AG08395 (cell line): ENCODE measurements at regions not wholly inside any gene's neighbourhood (a gene's known extent, or its start where the extent isn't known, plus 50 kb on each side); places are given as distances from the start of the nearest gene placed in this dataset.

Experiments used
- DNase-seq: peaks from one replicate; pipeline ENCODE4 v3.0.0; 2012; ENCODE audit warnings: mixed read lengths, low spot score

DNA sequence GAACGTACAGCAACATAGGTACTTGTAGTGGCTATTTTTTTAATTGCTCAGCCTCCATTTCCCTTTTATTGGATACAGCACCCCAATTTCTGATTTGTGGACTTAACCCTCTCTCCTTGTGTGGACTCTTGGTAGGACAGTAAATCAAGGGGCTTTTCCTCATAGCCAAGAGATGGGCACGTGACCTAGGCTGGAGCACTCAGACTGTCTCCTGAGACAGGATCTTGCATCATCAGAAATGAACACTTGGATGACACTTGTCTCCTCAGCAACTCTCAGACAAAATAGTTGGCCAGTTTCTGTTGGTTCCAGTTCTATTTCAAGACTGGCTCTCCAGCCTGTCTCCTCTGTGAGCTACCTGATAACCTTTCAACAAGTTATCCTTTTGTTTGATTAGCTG is 112.9 kb upstream of the ZNF678 start:
- DNase-seq = no peak

DNA sequence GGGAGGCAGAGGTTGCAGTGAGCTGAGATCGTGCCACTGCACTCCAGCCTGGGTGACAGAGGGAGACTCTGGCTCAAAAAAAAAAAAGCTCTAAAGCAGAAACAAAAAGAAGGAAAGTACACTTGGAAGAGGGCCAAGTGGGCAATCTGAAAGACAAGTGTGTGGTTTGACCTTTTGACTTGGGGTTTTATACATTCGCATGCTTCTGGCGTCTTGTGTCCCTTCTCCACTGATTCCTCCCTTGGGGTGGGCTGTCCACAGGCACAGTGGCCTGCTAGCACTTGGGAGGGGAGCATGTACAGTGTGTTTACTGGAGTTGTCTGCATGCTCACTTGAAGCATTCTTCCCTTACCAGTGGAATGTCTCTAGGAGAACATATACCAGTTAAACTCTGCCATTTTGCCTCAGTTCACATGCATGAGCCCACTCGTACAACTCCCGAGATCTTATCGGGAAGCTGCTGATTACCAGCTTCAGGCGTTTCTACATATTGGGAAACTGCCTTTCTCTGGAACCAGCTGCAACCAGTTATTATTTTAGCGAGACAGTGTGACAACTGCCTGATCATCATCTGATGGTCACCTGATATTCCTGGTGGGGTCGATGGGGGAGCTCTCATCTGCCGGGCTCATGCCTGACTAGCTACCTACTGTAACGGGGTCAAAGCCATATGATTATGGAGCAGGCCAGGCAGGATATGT is 113.5 kb upstream of the ZNF678 start:
- no peak for DNase-seq

DNA sequence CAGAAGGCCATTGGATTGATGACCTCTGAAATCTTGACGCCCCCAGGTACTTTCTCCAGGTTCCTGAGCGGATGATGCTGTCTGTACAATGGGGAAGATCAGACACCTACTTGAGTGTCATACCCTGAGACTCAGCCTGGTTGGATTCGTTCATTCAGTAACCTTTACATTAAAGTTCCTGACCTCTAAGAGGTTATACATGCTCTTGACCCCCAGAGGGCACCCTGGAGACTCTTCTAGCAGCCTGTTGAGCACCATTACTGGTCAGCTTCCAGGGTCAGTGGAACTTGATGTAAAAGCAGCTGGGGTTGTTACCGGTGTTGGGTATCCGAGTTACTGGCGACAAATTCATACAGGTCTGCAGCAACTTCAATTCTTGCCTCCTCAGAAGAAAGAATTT is 114.3 kb upstream of the ZNF678 start:
- peak; percentile 48 for DNase-seq

DNA sequence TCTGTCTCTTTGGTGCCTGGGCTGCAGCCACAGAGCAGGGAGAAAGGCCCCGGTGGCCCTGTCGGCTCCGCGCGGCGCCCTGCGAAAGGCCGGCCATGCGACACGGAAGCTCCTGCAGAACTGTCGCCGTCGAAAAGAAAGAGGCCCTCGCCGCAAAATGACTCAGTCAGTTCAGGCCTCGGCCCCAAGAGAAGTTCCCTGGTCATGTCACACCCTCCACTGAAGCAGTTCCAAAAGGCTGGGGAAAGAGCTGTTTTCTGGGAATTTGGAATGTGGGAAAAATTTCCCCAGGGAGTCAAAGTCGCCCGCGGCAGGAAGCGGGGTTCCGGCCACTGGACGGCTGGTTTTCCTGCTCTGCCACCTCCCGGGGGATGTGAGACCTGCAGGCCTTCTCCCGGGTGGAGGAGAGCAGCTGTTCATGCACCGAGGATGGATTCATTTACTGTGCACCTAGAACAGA is 115.8 kb upstream of the ZNF678 start:
- peak; percentile 48 for DNase-seq

DNA sequence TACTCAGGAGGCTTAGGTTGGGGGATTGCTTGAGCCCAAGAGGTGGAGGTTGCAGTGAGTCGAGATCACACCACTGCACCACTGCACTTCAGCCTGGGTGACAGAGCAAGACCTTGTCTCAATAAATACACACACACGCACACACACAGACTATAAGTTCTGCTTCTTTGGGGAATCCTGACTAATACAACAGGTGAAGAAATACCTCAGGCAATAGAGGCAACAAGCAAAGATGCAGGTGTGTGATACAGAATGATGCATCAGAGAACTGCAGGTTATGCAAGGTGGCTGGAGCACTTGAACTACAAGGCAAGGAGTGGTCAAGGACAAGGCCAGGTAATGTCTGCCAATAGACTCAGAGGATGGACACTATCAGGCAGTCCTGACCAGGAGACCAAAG is 117.6 kb upstream of the ZNF678 start:
- no peak for DNase-seq

DNA sequence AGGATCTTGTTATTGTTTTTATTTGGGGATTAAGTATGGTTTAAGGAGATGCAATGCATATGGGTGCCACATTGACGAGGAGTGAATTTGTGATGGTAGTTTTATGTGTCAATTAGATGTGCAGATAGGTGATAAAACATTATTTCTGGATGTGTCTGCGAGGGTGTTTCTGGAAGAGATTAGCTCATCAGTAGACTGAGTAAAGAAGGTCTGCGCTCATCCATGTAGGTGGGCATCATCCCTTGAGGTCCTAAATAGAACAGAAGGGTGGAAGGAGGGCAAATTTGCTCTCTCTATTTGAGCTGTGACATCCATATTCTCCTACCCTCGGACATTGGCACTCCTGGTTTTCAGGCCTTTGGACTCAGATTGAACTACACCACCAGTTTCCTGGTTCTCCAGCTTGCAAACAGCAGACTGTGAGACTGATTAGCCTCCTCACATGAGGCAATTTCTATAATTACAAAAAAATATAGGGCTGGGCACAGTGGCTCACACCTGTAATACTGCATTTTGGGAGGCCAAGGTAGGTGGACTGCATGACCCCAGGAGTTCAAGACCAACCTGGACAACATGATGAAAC is 118.2 kb upstream of the ZNF678 start:
- no peak for DNase-seq

DNA sequence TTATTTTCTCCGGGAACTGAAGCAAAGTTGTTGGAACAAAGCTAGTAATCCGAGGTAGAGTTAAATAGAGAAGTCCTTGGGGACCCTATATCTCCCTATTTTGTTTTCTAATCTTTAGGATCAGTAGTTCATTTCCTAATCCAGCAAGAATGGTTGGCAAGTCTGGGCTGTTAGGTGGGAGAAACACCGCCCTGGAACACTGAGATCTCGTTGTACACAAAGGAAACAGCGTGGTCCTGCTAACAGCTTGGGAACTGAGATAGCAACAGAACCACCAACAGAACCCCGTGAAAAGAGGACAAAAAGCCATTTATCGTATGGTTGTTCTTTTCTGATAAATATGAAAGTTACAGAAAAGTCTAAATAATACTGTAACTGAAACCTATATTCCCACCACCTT is 121.9 kb upstream of the CDC42BPA start:
- DNase-seq = no peak

DNA sequence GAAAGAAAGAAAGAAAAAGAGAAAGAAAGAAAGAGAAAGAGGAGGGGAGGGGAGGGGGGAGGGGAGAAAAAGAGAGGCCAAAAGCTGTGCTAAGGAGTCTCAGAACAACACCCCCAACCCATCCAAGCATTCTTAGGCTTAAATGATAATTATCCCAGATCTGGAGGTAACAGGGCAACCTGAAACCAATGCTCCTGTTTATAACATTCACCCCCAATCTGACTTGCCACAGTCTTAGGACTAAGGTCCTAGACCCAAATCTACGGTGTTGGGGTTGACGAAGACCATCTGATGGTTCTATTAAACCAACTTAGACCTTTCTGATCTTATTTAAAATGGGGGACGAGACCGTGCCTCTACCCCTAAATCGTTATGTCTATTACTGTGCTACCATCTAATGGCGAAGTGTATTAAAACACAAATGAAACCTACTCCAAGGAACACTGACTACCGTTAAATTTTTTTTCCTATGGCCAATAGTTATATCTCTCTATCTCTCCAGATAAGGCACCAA is 119.3 kb upstream of the CDC42BPA start:
- DNase-seq = peak; percentile 80

DNA sequence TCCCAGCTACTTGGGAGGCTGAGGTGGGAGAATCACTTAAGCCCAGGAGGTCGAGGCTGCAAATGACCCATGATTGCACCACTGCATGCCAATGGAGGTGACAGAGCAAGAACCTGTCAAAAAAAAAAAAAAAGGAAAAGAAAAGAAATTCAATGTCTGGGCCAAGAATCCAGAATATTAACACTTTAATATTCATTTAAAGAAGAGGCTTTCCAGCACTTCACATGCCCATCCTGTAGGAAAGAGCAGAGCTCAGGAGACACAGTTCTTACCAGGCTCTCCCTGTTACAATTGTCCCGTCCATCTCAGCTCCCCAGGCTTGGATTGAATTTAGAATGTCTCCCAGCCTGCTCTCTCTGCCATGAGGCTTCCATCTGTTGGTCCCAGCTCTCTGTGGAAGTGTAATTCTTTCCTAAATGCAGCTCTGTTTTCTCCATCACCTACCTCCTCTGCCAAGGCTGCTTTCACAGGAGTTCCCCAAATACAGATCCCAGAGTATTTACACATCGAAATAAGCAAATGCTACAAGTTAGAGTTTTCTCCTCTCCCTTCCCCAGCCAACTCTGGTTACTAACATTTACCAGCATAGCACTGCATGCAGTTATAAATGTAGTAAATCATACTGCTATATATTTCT is 116.6 kb upstream of the CDC42BPA start:
- DNase-seq = no peak

DNA sequence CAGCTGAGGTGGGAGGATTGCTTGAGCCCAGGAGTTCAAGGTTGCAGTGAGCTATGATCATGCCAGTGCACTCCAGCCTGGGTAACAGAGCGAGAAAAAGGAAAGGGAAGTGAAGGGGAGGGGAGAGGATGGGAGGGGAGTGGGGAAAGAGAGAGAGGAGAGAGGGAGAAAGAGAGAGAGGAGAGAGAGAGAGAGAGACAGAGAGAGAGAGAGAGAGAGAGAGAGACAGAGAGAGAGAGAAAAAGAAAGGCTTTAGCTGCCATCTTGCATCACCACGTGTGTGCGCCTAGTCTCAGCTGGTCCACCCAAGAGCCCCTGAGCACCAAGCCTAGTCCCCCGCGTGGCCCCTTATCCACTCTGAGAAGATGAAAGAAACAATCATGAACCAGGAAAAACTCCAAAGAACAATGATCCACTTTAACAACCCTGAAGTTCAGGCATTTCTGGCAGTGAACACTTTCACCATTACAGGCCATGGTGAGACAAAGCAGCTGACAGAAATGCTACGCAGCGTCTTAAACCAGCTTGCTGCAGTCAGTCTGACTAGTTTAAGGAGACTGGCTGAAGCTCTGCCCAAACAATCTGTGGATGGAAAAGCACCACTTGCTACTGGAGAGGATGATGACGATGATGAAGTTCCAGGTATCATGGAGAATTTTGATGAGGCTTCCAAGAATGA is 115.5 kb upstream of the CDC42BPA start:
- DNase-seq = no peak

DNA sequence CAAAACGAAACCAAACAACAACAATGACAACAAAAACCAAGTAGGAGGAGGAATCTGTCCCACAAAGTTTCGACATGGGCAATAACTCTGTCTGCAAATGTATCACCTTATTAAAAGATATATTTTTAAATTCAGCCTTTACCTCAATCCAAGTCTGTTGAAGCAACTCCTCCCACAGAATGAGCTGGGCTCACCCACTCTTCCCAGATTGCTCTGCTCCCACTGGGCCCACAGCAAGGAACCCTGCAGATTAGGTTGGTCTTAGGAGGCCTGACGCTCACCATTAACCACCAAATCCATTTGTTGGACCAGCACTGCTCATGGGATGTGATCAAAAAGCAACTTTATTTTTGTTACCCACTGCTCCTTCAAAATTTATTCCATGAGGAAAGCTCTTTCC is 114.7 kb upstream of the CDC42BPA start:
- no peak for DNase-seq

DNA sequence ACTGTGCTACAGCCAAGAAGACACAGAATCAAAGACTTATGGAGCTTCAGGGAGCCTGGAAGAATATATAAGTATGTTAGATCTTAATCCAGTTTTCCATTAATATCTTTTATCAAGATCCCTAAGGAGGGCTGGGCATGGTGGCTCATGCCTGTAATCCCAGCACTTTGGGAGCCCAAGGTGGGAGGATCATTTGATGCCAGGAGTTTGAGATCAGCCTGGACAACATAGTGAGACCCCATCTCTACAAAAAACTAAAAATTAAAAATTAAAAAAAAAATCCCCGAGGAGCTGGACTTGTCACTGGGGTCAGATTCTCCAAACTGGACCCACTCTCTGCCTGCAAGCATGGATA is 113.9 kb upstream of the CDC42BPA start:
- no peak for DNase-seq

DNA sequence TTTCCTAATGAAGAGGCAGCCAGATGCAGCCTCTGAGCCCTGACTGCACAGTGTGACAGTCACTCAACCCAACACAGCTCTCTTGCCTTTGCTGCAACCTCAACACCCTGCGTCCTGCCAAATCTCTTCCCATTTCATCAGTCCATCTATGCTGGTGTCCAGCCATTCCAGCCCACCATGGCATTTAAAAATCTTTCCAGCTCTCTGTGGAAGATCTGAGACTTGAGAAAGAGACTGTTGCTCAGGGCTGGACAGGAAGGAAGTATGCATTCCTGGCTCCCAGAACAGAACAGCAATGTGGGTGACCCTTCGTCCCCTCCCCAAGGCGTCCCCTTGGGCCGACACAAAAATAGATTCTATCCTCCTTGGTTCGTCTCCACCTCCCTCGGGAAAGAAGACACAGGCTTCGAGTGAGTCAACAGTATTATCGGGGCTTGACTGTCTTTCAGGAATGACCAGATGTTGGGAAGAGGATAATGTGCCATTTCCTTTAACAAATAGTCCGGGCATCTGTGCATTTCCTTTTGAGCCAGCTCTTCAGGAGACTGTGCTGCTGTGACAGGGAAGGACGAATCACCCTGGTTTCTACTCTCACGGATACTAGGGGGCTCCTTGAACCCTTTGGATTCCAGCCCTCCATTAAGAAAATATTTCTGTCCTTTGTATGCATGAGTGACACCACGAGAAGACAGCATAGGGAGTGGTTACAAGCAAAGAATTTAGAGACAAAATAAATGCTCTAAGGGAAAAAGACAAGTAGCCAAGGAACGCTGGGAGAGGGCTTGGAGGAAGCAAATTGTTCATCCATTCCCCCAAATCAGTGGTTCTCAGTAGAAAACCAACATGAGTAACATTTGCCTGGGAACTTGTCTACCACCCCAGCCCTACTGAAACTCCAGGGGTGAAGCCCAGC is 111.4 kb upstream of the CDC42BPA start:
- peak; percentile 76 for DNase-seq

DNA sequence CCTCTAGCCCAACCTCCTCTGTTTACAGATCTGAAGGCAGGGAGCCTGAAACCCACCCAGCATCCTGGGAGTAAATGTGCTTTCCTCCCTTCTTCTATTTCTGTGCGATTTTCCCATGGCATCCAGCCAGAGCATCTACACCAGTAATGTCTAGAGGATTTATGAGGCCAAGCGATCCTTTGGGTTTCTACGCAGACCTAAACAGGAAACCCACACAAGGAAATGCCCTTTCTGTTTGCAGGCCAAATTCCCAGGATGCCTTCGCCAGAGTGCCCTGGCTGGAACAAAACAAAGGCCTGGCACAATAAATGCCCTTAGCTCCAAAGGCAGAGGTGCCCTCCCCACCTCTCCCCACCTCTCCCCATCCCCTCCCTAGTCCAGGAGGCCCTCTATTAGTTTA is 110.5 kb upstream of the CDC42BPA start:
- no peak for DNase-seq

DNA sequence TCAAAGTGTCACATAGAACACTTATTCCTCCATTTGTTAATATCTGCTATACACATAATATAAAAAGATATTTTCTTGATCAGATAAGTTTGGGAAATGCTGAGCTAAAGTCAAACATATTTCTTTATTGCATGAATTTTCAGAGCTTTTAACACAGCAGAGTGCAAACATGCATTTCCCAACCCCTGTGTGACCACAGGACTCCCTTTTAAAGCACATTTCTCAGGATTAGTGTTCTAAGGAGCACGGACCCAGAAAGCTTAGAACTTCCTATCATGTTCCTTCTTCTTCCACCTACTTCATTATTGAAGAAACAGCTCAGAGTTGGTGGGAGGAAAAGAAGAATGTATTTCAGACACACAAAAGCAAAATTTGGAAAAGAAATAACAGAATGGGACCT is 109.1 kb upstream of the CDC42BPA start:
- DNase-seq = no peak

DNA sequence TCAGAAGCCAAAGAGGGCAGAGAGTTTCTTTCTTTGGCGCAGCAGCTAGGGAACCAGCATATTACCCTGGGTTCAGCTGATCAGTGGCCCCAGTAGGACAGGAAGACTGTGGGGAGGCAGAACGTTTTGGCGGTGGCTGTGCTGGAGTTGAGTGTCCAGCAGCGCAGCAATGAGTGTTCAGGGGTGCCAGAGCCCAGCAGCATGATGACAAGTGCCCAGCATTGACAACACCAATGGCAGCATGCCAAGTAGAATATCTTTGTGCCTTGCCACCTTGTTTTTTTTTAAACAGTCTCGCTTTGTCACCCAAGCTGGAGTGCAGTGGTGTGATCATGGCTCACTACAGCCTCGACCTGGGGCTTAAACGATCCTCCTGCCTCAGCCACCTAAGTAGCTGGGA is 106.7 kb upstream of the CDC42BPA start:
- no peak for DNase-seq

DNA sequence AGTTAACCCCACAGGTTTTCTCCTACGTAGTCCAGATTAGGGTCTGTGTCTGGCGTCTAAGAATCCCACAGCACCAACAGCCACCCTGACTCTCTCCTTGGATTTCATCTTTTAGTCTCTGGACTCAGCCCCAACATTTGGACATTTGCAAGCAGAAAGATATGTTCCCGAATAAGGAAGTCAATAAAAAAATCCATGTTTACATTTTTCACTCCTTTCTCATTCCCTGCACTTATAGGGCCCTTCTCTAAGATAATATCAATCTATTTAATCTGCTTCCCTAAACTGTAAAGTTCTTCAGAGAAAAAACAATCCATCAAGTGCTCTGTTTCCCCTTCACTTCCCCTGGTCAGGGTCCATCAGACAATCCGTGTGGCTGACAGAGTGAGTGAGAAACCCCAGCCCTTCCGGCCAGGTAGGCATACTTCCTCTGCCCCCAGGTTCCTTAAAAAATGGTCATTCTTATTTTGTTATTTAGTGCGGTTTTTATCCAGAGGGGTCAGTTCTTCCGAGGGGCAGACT is 105.9 kb upstream of the CDC42BPA start:
- peak; percentile 15 for DNase-seq

DNA sequence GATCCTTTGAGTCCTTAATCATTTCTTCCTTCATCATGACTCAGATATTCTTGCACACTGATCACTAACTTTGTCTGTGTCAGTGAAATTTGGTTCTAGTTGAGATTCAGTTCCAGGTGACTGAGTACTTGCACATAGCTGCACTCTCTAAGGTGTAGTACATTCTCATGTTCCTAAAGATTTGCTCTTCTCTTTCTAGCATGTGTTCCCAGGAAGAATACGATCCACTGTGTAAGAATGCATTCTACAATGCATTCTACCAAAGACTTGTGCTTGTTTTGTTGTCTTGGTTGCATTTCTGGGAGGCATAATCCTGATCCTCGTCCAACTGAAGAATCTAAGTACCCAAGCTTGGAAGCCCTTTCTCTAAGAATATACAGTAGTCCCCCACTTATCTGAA is 104.3 kb upstream of the CDC42BPA start:
- no peak for DNase-seq

DNA sequence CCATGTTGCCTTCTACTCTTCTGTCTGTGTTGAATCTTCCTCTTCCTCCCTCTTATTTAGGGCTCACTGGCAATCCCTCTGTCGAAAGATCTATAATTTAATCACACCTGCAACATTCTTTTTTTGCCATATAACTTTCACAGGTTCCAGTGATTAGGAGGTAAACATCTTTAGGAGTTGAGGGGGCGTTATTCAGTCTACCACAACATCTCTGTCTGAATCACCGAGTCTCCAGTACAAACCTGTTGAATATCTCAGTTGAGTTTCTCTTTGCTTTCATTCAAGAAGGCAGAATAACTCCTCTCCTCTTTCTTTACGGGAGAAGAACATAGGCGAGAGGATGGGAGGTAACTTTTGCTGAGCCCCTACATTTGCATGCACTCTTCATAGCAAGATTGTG is 101.9 kb upstream of the CDC42BPA start:
- DNase-seq = no peak

DNA sequence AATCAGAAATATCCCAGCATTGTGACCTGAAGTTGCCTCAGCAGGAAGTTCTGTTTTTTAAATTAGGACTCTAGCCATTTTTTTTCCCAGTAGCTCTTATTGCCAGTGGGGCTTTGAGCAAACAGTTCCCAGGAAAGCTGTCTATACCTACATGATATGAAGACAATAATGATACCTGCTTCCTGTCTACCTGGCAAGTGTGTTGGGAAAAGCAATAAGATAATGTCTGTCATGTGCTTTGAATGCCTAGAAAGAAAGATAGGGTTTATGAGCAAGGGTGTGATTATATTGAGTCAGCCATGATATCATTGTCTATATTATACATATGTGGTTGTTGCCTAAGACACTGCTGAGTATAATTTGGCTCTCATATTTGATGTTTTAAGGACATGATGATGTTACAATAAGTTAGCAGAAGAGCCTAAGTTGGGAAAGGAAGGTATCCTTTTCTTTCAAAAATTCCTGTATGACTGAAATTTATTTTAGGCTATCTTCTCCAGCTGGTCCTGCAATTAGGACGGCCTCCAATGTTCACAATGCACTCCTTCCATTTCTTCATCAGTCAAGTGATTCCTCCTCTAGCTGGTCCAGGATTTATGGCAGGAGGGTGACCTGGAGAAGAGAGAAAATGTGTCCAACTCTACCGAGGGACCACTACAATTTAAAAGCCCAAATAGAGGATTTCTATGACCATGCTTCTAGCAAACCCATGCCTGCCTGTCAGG is 99.6 kb upstream of the CDC42BPA start:
- no peak for DNase-seq
